ENCODE measurements at regions not wholly inside any gene's neighbourhood (a gene's known extent, or its start where the extent isn't known, plus 50 kb on each side); places are given as distances from the start of the nearest gene placed in this dataset.
A peak's percentile ranks its signal among the peaks of the same experiment; 100 is the strongest.

GRCh38 chr12:69057742-69058141 lies 124.8 kb upstream of the CPM start:
- Histone ChIP-seq H4K8ac (ENCODE audit: low read depth, low read length) (no peak overlapping the region), H2AFZ (ENCODE audit: low read length) (no peak overlapping the region), H2BK5ac (ENCODE audit: low read length) (no peak overlapping the region), H3K14ac (ENCODE audit: low read length) (no peak overlapping the region), H3K4me2 (ENCODE audit: insufficient read depth, low read length, poor library complexity, severe bottlenecking) (no peak overlapping the region), H3K36me3 (replicated peaks in 1 of 2; ENCODE audit: control insufficient read depth in 2 of 2, insufficient read depth in 2 of 2, low read length in 2 of 2) (no peaks in the 10 kb centered on the region), H3K9me3 (replicated peaks in 1 of 2; ENCODE audit: control insufficient read depth in 2 of 2, insufficient read depth in 1 of 2, low read depth in 1 of 2, low read length in 2 of 2) (no peaks in the 10 kb centered on the region), H3K4me3 (ENCODE audit: low read length in 2 of 2) (no peak overlapping the region), H4K91ac (ENCODE audit: low read depth, low read length, poor library complexity) (no peak overlapping the region), H2BK12ac (ENCODE audit: low read length) (no peak overlapping the region), H3K27me3 (ENCODE audit: control insufficient read depth in 3 of 3, insufficient read depth in 3 of 3, low read depth in 1 of 3, low read length in 3 of 3) (no peaks in the 10 kb centered on the region), H3K27ac (replicated peaks; ENCODE audit: low read length) (no peak overlapping the region), H2AK5ac (ENCODE audit: low read depth, low read length) (no peak overlapping the region), H3K23ac (ENCODE audit: low read depth, low read length, poor library complexity) (no peak overlapping the region), H3K9ac (ENCODE audit: low read depth, low read length, poor library complexity) (no peak overlapping the region), H2BK15ac (ENCODE audit: low read length) (no peak overlapping the region), H3K79me1 (ENCODE audit: low read depth, low read length) (no peaks in the 10 kb centered on the region), H3K18ac (ENCODE audit: low read length) (no peak overlapping the region), H2BK120ac (ENCODE audit: low read depth, low read length) (no peak overlapping the region), H3K4ac (ENCODE audit: low read length) (no peak overlapping the region), H3K4me1 (ENCODE audit: control insufficient read depth in 2 of 2, insufficient read depth in 1 of 2, low read depth in 1 of 2, low read length in 2 of 2) (peaks cover under 1 to 7% of the 10 kb centered on the region in 2 donors)
- no peak for DNase-seq (ENCODE audit: low spot score)
- no CpG with 5 or more reads among the region's 3 CpGs for WGBS, 2 donors (ENCODE audit: extremely low coverage in 2 of 2, insufficient read length in 2 of 2, insufficient replicate concordance in 1 of 2)

- WGBS, 2 donors (ENCODE audit: extremely low coverage in 2 of 2, insufficient read length in 2 of 2, insufficient replicate concordance in 1 of 2), result no CpG with 5 or more reads among the region's 8 CpGs
- Histone ChIP-seq H4K91ac (ENCODE audit: low read depth, low read length, poor library complexity) (no peak overlapping the region), H4K8ac (ENCODE audit: low read depth, low read length) (no peak overlapping the region), H3K27ac (replicated peaks; ENCODE audit: low read length) (no peak overlapping the region), H3K79me1 (ENCODE audit: low read depth, low read length) (no peaks in the 10 kb centered on the region), H3K14ac (ENCODE audit: low read length) (no peak overlapping the region), H3K27me3 (ENCODE audit: control insufficient read depth in 3 of 3, insufficient read depth in 3 of 3, low read depth in 1 of 3, low read length in 3 of 3) (no peaks in the 10 kb centered on the region), H2BK120ac (ENCODE audit: low read depth, low read length) (no peak overlapping the region), H3K4me2 (ENCODE audit: insufficient read depth, low read length, poor library complexity, severe bottlenecking) (no peak overlapping the region), H3K4me3 (ENCODE audit: low read length in 2 of 2) (no peak overlapping the region), H3K18ac (ENCODE audit: low read length) (no peak overlapping the region), H3K36me3 (replicated peaks in 1 of 2; ENCODE audit: control insufficient read depth in 2 of 2, insufficient read depth in 2 of 2, low read length in 2 of 2) (no peaks in the 10 kb centered on the region), H3K4ac (ENCODE audit: low read length) (no peak overlapping the region), H2BK15ac (ENCODE audit: low read length) (no peak overlapping the region), H2AFZ (ENCODE audit: low read length) (no peak overlapping the region), H2BK5ac (ENCODE audit: low read length) (no peak overlapping the region), H3K9ac (ENCODE audit: low read depth, low read length, poor library complexity) (no peak overlapping the region), H2AK5ac (ENCODE audit: low read depth, low read length) (no peak overlapping the region), H3K9me3 (replicated peaks in 1 of 2; ENCODE audit: control insufficient read depth in 2 of 2, insufficient read depth in 1 of 2, low read depth in 1 of 2, low read length in 2 of 2) (no peaks in the 10 kb centered on the region), H3K23ac (ENCODE audit: low read depth, low read length, poor library complexity) (no peak overlapping the region), H3K4me1 (ENCODE audit: control insufficient read depth in 2 of 2, insufficient read depth in 1 of 2, low read depth in 1 of 2, low read length in 2 of 2) (peaks cover 0 to 2% of the 10 kb centered on the region in 2 donors), H2BK12ac (ENCODE audit: low read length) (no peak overlapping the region)
- no peak for DNase-seq (ENCODE audit: low spot score)
Observed at GRCh38 chr12:69059465-69060457, 126.8 kb upstream of the CPM start.

DNA sequence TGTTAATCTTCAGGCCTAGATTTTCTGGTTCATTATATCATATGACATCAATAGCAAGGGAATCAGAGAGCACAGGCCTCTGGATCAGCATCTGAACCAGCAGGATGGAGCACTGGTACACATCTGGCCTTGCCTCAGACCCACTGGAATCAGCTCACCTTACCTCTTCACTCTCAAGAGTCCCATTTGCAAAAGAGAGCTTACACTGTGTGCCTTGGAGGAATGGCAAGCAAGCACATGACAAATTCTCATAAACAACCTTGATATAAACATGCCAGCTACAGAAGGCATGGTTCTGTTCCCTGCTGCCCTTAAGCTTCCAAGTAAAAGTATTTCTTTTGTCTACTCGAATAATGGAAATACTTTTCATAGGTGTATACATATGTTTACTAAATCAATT lies 128.6 kb upstream of the CPM start:
- no peak overlapping the region for H4K91ac ChIP-seq (ENCODE audit: low read depth, low read length, poor library complexity)
- no peak overlapping the region for H3K23ac ChIP-seq (ENCODE audit: low read depth, low read length, poor library complexity)
- H2BK120ac ChIP-seq (ENCODE audit: low read depth, low read length), result no peak overlapping the region
- no peak overlapping the region for H3K18ac ChIP-seq (ENCODE audit: low read length)
- no peak overlapping the region for H3K4ac ChIP-seq (ENCODE audit: low read length)
- no peak overlapping the region for H3K4me2 ChIP-seq (ENCODE audit: insufficient read depth, low read length, poor library complexity, severe bottlenecking)
- H2AFZ ChIP-seq (ENCODE audit: low read length), result no peak overlapping the region
- H3K9ac ChIP-seq (ENCODE audit: low read depth, low read length, poor library complexity), result no peak overlapping the region
- no peaks in the 10 kb centered on the region for H3K36me3 ChIP-seq (replicated peaks in 1 of 2; ENCODE audit: control insufficient read depth in 2 of 2, insufficient read depth in 2 of 2, low read length in 2 of 2)
- H3K4me3 ChIP-seq (ENCODE audit: low read length in 2 of 2), result no peak overlapping the region
- H3K27me3 ChIP-seq (ENCODE audit: control insufficient read depth in 3 of 3, insufficient read depth in 3 of 3, low read depth in 1 of 3, low read length in 3 of 3), result no peaks in the 10 kb centered on the region
- no CpG with 5 or more reads among the region's 1 CpG for WGBS, 2 donors (ENCODE audit: extremely low coverage in 2 of 2, insufficient read length in 2 of 2, insufficient replicate concordance in 1 of 2)
- no peak overlapping the region for H3K27ac ChIP-seq (replicated peaks; ENCODE audit: low read length)
- no peak overlapping the region for H3K14ac ChIP-seq (ENCODE audit: low read length)
- H2BK15ac ChIP-seq (ENCODE audit: low read length), result no peak overlapping the region
- no peaks in the 10 kb centered on the region for H3K9me3 ChIP-seq (replicated peaks in 1 of 2; ENCODE audit: control insufficient read depth in 2 of 2, insufficient read depth in 1 of 2, low read depth in 1 of 2, low read length in 2 of 2)
- H4K8ac ChIP-seq (ENCODE audit: low read depth, low read length), result no peak overlapping the region
- H2AK5ac ChIP-seq (ENCODE audit: low read depth, low read length), result no peak overlapping the region
- no peak overlapping the region for H2BK12ac ChIP-seq (ENCODE audit: low read length)
- H3K4me1 ChIP-seq (ENCODE audit: control insufficient read depth in 2 of 2, insufficient read depth in 1 of 2, low read depth in 1 of 2, low read length in 2 of 2), result peaks cover 1 to 5% of the 10 kb centered on the region in 2 donors
- no peak overlapping the region for H2BK5ac ChIP-seq (ENCODE audit: low read length)
- no peak for DNase-seq (ENCODE audit: low spot score)
- no peaks in the 10 kb centered on the region for H3K79me1 ChIP-seq (ENCODE audit: low read depth, low read length)

- Histone ChIP-seq H2BK12ac (ENCODE audit: low read length) (no peak overlapping the region), H3K36me3 (replicated peaks in 1 of 2; ENCODE audit: control insufficient read depth in 2 of 2, insufficient read depth in 2 of 2, low read length in 2 of 2) (no peaks in the 10 kb centered on the region), H3K23ac (ENCODE audit: low read depth, low read length, poor library complexity) (no peak overlapping the region), H3K18ac (ENCODE audit: low read length) (no peak overlapping the region), H4K8ac (ENCODE audit: low read depth, low read length) (no peak overlapping the region), H4K91ac (ENCODE audit: low read depth, low read length, poor library complexity) (no peak overlapping the region), H2BK120ac (ENCODE audit: low read depth, low read length) (no peak overlapping the region), H2AFZ (ENCODE audit: low read length) (peak overlapping the region; percentile 41), H2AK5ac (ENCODE audit: low read depth, low read length) (no peak overlapping the region), H3K9ac (ENCODE audit: low read depth, low read length, poor library complexity) (no peak overlapping the region), H2BK5ac (ENCODE audit: low read length) (no peak overlapping the region), H3K79me1 (ENCODE audit: low read depth, low read length) (no peaks in the 10 kb centered on the region), H3K9me3 (replicated peaks in 1 of 2; ENCODE audit: control insufficient read depth in 2 of 2, insufficient read depth in 1 of 2, low read depth in 1 of 2, low read length in 2 of 2) (no peaks in the 10 kb centered on the region), H3K4ac (ENCODE audit: low read length) (no peak overlapping the region), H3K4me1 (ENCODE audit: control insufficient read depth in 2 of 2, insufficient read depth in 1 of 2, low read depth in 1 of 2, low read length in 2 of 2) (peaks cover 5 to 6% of the 10 kb centered on the region in 2 donors), H3K14ac (ENCODE audit: low read length) (no peak overlapping the region), H2BK15ac (ENCODE audit: low read length) (no peak overlapping the region), H3K27ac (replicated peaks; ENCODE audit: low read length) (no peak overlapping the region), H3K4me2 (ENCODE audit: insufficient read depth, low read length, poor library complexity, severe bottlenecking) (no peak overlapping the region), H3K27me3 (ENCODE audit: control insufficient read depth in 3 of 3, insufficient read depth in 3 of 3, low read depth in 1 of 3, low read length in 3 of 3) (no peaks in the 10 kb centered on the region), H3K4me3 (ENCODE audit: low read length in 2 of 2) (no peak overlapping the region)
- WGBS, 2 donors (ENCODE audit: extremely low coverage in 2 of 2, insufficient read length in 2 of 2, insufficient replicate concordance in 1 of 2), result no CpG with 5 or more reads among the region's 3 CpGs
- DNase-seq (ENCODE audit: low spot score), result no peak
Observed at GRCh38 chr12:69062621-69063237, 129.8 kb upstream of the CPM start.
